K562 (cell line): ENCODE measurements at regions not wholly inside any gene's neighbourhood (a gene's known extent, or its start where the extent isn't known, plus 50 kb on each side); places are given as distances from the start of the nearest gene placed in this dataset.

Source experiments
- CEBPB ChIP-seq: fragments of 450-650 bp; IDR thresholded peaks from 2 replicates; pipeline ENCODE4 v1.6.1; 2016; ENCODE audit warnings: missing genetic modification characterization, missing compliant biosample characterization
- MTA3 ChIP-seq: fragments of 450-650 bp; formaldehyde crosslinking; IDR thresholded peaks from 2 replicates; pipeline ENCODE4 v1.6.1; 2017; ENCODE audit warnings: mild to moderate bottlenecking, borderline replicate concordance
- NCOA4 ChIP-seq: fragments of 450-650 bp; IDR thresholded peaks from 2 replicates; pipeline ENCODE4 v1.6.1; 2018; ENCODE audit warnings: mild to moderate bottlenecking; ENCODE audit not compliant: partially characterized antibody
- NR2C1 ChIP-seq, 2 experiments: fragments of 450-650 bp; IDR thresholded peaks; 2 replicates each; pipeline ENCODE4 v1.6.1; 2017; ENCODE audit warnings: mild to moderate bottlenecking in 2 of 2, antibody characterized with exemption in 1 of 2, inconsistent platforms in 1 of 2, missing compliant biosample characterization in 1 of 2, missing genetic modification characterization in 1 of 2
- POLR2A ChIP-seq: fragments of 450-650 bp; conservative IDR thresholded peaks from 2 replicates; pipeline ENCODE4 v1.6.1; 2016
- ZNF134 ChIP-seq: fragments of 250-450 bp; sonication (Bioruptor Pico); conservative IDR thresholded peaks from 2 replicates; pipeline ENCODE4 v1.4.0; 2020
- ZSCAN29 ChIP-seq: fragments of 450-650 bp; IDR thresholded peaks from 2 replicates; pipeline ENCODE4 v1.6.1; 2017
- TF ChIP-seq, protein P1 (sequence below): fragments of 150-350 bp; IDR thresholded peaks from 2 replicates; pipeline ENCODE4 v1.6.1; 2014; ENCODE audit warnings: low read depth, mild to moderate bottlenecking, low read length, borderline replicate concordance
- TF ChIP-seq, protein P2 (sequence below): sonication (generic); formaldehyde crosslinking; IDR thresholded peaks from 2 replicates; pipeline ENCODE4 v1.8.1; 2023; ENCODE audit warnings: mild to moderate bottlenecking, missing genetic modification reagents
- TF ChIP-seq, protein P3 (sequence below), 3 experiments: IDR thresholded peaks in 2 of 3; conservative IDR thresholded peaks in 1 of 3; 2 replicates each; pipeline ENCODE4 v1.5.1; 2011 to 2012; ENCODE audit warnings: low read length in 3 of 3, mild to moderate bottlenecking in 3 of 3, control low read depth in 2 of 3, improper control_type of control experiment in 1 of 3, inconsistent platforms in 1 of 3, low read depth in 1 of 3, mixed read lengths in 1 of 3, moderate library complexity in 1 of 3; ENCODE audit not compliant: insufficient read depth in 2 of 3
- TF ChIP-seq, protein P4 (sequence below): fragments of 250-450 bp; sonication (Bioruptor Pico); IDR thresholded peaks from 2 replicates; pipeline ENCODE4 v1.8.0; 2022; ENCODE audit warnings: moderate library complexity, mild to moderate bottlenecking, inconsistent platforms
- TF ChIP-seq, protein P5 (sequence below): sonication (generic); formaldehyde crosslinking; IDR thresholded peaks from 2 replicates; pipeline ENCODE4 v1.8.0; 2022; ENCODE audit warnings: mild to moderate bottlenecking, low read depth, missing genetic modification reagents
- TF ChIP-seq, protein P6 (sequence below): fragments of 200-400 bp; formaldehyde crosslinking; IDR thresholded peaks from 2 replicates; pipeline ENCODE4 v1.6.1; 2017; ENCODE audit warnings: mild to moderate bottlenecking, low read depth, low read length, moderate library complexity

DNA sequence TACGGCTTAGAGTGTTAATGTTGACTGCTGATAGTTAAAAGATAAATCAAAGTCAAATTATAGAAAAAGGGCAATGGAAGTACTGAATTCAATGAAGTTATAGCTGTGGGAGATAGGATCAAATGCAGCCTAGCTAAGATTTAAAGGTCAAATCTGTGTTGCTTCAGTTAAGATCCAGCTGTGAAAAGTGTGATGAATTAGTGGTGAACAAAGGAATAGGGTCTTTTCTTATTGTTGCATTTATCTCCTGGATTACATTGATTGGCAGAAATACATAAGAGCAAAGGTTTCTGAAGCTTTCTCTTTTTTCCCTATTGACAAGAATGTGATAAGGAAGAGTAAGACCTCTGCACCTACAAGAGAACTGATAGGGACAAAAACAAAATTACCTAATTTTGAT is 1234.6 kb upstream of the ADGRL2 start:
- TF ChIP-seq, protein P1, sequence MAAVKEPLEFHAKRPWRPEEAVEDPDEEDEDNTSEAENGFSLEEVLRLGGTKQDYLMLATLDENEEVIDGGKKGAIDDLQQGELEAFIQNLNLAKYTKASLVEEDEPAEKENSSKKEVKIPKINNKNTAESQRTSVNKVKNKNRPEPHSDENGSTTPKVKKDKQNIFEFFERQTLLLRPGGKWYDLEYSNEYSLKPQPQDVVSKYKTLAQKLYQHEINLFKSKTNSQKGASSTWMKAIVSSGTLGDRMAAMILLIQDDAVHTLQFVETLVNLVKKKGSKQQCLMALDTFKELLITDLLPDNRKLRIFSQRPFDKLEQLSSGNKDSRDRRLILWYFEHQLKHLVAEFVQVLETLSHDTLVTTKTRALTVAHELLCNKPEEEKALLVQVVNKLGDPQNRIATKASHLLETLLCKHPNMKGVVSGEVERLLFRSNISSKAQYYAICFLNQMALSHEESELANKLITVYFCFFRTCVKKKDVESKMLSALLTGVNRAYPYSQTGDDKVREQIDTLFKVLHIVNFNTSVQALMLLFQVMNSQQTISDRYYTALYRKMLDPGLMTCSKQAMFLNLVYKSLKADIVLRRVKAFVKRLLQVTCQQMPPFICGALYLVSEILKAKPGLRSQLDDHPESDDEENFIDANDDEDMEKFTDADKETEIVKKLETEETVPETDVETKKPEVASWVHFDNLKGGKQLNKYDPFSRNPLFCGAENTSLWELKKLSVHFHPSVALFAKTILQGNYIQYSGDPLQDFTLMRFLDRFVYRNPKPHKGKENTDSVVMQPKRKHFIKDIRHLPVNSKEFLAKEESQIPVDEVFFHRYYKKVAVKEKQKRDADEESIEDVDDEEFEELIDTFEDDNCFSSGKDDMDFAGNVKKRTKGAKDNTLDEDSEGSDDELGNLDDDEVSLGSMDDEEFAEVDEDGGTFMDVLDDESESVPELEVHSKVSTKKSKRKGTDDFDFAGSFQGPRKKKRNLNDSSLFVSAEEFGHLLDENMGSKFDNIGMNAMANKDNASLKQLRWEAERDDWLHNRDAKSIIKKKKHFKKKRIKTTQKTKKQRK = no peak
- TF ChIP-seq NCOA4 = no peak
- no peak for TF ChIP-seq POLR2A
- TF ChIP-seq, protein P2, sequence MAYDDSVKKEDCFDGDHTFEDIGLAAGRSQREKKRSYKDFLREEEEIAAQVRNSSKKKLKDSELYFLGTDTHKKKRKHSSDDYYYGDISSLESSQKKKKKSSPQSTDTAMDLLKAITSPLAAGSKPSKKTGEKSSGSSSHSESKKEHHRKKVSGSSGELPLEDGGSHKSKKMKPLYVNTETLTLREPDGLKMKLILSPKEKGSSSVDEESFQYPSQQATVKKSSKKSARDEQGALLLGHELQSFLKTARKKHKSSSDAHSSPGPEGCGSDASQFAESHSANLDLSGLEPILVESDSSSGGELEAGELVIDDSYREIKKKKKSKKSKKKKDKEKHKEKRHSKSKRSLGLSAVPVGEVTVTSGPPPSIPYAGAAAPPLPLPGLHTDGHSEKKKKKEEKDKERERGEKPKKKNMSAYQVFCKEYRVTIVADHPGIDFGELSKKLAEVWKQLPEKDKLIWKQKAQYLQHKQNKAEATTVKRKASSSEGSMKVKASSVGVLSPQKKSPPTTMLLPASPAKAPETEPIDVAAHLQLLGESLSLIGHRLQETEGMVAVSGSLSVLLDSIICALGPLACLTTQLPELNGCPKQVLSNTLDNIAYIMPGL (CRISPR knock-in tag) = no peak
- TF ChIP-seq, protein P3, sequence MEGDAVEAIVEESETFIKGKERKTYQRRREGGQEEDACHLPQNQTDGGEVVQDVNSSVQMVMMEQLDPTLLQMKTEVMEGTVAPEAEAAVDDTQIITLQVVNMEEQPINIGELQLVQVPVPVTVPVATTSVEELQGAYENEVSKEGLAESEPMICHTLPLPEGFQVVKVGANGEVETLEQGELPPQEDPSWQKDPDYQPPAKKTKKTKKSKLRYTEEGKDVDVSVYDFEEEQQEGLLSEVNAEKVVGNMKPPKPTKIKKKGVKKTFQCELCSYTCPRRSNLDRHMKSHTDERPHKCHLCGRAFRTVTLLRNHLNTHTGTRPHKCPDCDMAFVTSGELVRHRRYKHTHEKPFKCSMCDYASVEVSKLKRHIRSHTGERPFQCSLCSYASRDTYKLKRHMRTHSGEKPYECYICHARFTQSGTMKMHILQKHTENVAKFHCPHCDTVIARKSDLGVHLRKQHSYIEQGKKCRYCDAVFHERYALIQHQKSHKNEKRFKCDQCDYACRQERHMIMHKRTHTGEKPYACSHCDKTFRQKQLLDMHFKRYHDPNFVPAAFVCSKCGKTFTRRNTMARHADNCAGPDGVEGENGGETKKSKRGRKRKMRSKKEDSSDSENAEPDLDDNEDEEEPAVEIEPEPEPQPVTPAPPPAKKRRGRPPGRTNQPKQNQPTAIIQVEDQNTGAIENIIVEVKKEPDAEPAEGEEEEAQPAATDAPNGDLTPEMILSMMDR (IDR thresholded peaks at IDR 0.05 in 2 of 3, conservative IDR thresholded peaks at IDR 0.05 in 1 of 3; ENCODE audit: insufficient read depth in 2 of 3, low read depth in 1 of 3, low read length in 3 of 3) = no peak
- TF ChIP-seq, protein P4, sequence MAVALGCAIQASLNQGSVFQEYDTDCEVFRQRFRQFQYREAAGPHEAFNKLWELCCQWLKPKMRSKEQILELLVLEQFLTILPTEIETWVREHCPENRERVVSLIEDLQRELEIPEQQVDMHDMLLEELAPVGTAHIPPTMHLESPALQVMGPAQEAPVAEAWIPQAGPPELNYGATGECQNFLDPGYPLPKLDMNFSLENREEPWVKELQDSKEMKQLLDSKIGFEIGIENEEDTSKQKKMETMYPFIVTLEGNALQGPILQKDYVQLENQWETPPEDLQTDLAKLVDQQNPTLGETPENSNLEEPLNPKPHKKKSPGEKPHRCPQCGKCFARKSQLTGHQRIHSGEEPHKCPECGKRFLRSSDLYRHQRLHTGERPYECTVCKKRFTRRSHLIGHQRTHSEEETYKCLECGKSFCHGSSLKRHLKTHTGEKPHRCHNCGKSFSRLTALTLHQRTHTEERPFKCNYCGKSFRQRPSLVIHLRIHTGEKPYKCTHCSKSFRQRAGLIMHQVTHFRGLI (CRISPR knock-in tag) = no peak
- TF ChIP-seq NR2C1 (IDR thresholded peaks at IDR 0.05) = no peak
- TF ChIP-seq NR2C1 (tag; IDR thresholded peaks at IDR 0.05) = no peak
- no peak for TF ChIP-seq ZNF134 (CRISPR knock-in tag)
- TF ChIP-seq ZSCAN29 = no peak
- TF ChIP-seq, protein P5, sequence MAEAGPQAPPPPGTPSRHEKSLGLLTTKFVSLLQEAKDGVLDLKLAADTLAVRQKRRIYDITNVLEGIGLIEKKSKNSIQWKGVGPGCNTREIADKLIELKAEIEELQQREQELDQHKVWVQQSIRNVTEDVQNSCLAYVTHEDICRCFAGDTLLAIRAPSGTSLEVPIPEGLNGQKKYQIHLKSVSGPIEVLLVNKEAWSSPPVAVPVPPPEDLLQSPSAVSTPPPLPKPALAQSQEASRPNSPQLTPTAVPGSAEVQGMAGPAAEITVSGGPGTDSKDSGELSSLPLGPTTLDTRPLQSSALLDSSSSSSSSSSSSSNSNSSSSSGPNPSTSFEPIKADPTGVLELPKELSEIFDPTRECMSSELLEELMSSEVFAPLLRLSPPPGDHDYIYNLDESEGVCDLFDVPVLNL (CRISPR knock-in tag) = no peak
- no peak for TF ChIP-seq CEBPB (tag)
- TF ChIP-seq, protein P6, sequence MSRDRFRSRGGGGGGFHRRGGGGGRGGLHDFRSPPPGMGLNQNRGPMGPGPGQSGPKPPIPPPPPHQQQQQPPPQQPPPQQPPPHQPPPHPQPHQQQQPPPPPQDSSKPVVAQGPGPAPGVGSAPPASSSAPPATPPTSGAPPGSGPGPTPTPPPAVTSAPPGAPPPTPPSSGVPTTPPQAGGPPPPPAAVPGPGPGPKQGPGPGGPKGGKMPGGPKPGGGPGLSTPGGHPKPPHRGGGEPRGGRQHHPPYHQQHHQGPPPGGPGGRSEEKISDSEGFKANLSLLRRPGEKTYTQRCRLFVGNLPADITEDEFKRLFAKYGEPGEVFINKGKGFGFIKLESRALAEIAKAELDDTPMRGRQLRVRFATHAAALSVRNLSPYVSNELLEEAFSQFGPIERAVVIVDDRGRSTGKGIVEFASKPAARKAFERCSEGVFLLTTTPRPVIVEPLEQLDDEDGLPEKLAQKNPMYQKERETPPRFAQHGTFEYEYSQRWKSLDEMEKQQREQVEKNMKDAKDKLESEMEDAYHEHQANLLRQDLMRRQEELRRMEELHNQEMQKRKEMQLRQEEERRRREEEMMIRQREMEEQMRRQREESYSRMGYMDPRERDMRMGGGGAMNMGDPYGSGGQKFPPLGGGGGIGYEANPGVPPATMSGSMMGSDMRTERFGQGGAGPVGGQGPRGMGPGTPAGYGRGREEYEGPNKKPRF = no peak
- no peak for TF ChIP-seq MTA3
